H1 (cell line): ENCODE measurements at regions not wholly inside any gene's neighbourhood (a gene's known extent, or its start where the extent isn't known, plus 50 kb on each side); places are given as distances from the start of the nearest gene placed in this dataset.

ENCODE experiments used
- CTCF ChIA-PET: fragments of 300-600 bp; sonication (Branson Sonifier 250); formaldehyde crosslinking; loops from one replicate; lab custom pipeline; 2021; ENCODE audit not compliant: partially characterized antibody; lab: Charles Lee
- POLR2A ChIA-PET: fragments of 300-600 bp; sonication (Branson Sonifier 250); formaldehyde crosslinking; loops from one replicate; lab custom pipeline; 2021; ENCODE audit warnings: inconsistent platforms; ENCODE audit not compliant: partially characterized antibody; lab: Charles Lee
- DNase-seq, 2 experiments: peaks; one replicate each; pipeline versions ENCODE4 v3.0.0 to v3.0.0-alpha.2; 2010 to 2022; ENCODE audit warnings: low spot score in 2 of 2, low read depth in 1 of 2, mixed read lengths in 1 of 2
- FAIRE-seq: peaks from 2 replicates; lab custom pipeline; 2011; peaks lifted over from hg19 to GRCh38; lab: Jason Lieb, UNC
- H2AFZ ChIP-seq: 2 replicates; pipeline ENCODE4 v1.8.1; 2012; ENCODE audit warnings: low read length, inconsistent platforms
- H2AK5ac ChIP-seq: 2 replicates; pipeline ENCODE4 v1.6.1; 2013; ENCODE audit warnings: low read depth, low read length
- H2BK120ac ChIP-seq: replicated peaks from 2 replicates; pipeline ENCODE3; 2013; ENCODE audit warnings: low read depth, low read length, inconsistent platforms
- H2BK12ac ChIP-seq: 2 replicates; pipeline ENCODE4 v1.6.1; 2013; ENCODE audit warnings: low read depth, low read length
- H2BK15ac ChIP-seq: 2 replicates; pipeline ENCODE4 v1.6.1; 2013; ENCODE audit warnings: low read length
- H2BK20ac ChIP-seq: 2 replicates; pipeline ENCODE4 v1.6.1; 2013; ENCODE audit warnings: low read length
- H2BK5ac ChIP-seq: 2 replicates; pipeline ENCODE4 v1.6.1; 2013; ENCODE audit warnings: low read depth, low read length
- H3K14ac ChIP-seq: 2 replicates; pipeline ENCODE4 v1.6.1; 2013; ENCODE audit warnings: inconsistent platforms; ENCODE audit not compliant: insufficient read length
- H3K18ac ChIP-seq: 2 replicates; pipeline ENCODE4 v1.6.1; 2013; ENCODE audit warnings: low read length; ENCODE audit errors: extremely low read depth
- H3K23ac ChIP-seq: 2 replicates; pipeline ENCODE4 v1.6.1; 2013; ENCODE audit warnings: inconsistent platforms; ENCODE audit not compliant: insufficient read length
- H3K23me2 ChIP-seq: 2 replicates; pipeline ENCODE4 v1.6.1; 2013; ENCODE audit warnings: low read depth, low read length
- H3K27ac ChIP-seq: 2 replicates; pipeline ENCODE4 v1.6.1; 2011; ENCODE audit warnings: low read depth, low read length, inconsistent platforms
- H3K27me3 ChIP-seq, 4 experiments: replicated peaks in 1 of 4; 1 replicate in 1 of 4; 2 replicates in 3 of 4; pipeline versions ENCODE4 v1.6.1 to v1.8.1; 2011 to 2013; ENCODE audit warnings: low read length in 3 of 4, mild to moderate bottlenecking in 3 of 4, inconsistent platforms in 2 of 4, mixed read lengths in 2 of 4, moderate library complexity in 1 of 4; ENCODE audit not compliant: control insufficient read depth in 3 of 4, insufficient read depth in 3 of 4; ENCODE audit errors: extremely low read depth in 1 of 4
- H3K36me3 ChIP-seq, 4 experiments: 2 replicates each; pipeline versions ENCODE4 v1.6.1 to v1.8.1; 2011 to 2013; ENCODE audit warnings: mild to moderate bottlenecking in 4 of 4, low read length in 3 of 4, moderate library complexity in 2 of 4, control low read depth in 1 of 4, inconsistent platforms in 1 of 4; ENCODE audit not compliant: insufficient read depth in 4 of 4, control insufficient read depth in 2 of 4
- H3K4ac ChIP-seq: replicated peaks from 2 replicates; pipeline ENCODE3; 2013; ENCODE audit warnings: low read length, low read depth, mixed read lengths, inconsistent platforms; ENCODE audit not compliant: insufficient read length
- H3K4me1 ChIP-seq, 4 experiments: replicated peaks in 1 of 4; 1 replicate in 1 of 4; 2 replicates in 3 of 4; pipeline versions ENCODE4 v1.6.1 to v1.8.1; 2011 to 2013; ENCODE audit warnings: low read length in 3 of 4, inconsistent platforms in 2 of 4, mixed read lengths in 1 of 4; ENCODE audit not compliant: insufficient read depth in 4 of 4, control insufficient read depth in 3 of 4
- H3K4me2 ChIP-seq, 2 experiments: 2 replicates each; pipeline versions ENCODE4 v1.6.1 to v1.8.1; 2011 to 2013; ENCODE audit warnings: low read depth in 2 of 2, low read length in 2 of 2, control low read depth in 1 of 2, inconsistent platforms in 1 of 2, mild to moderate bottlenecking in 1 of 2; ENCODE audit not compliant: insufficient read depth in 1 of 2
- H3K4me3 ChIP-seq, 4 experiments: fragments of 200-600, 300-600 bp in 1 of 4; sonication (generic), shearing (Covaris generic), sonication (Bioruptor Twin) in 1 of 4; 2 replicates each; pipeline versions ENCODE4 v1.5.1 to v1.8.1; 2011 to 2016; ENCODE audit warnings: low read length in 4 of 4, low read depth in 3 of 4, control low read depth in 2 of 4, inconsistent platforms in 2 of 4, mild to moderate bottlenecking in 2 of 4, mixed read lengths in 1 of 4, moderate library complexity in 1 of 4; ENCODE audit not compliant: insufficient read depth in 2 of 4; ENCODE audit errors: extremely low read depth in 1 of 4
- H3K56ac ChIP-seq: replicated peaks from 2 replicates; pipeline ENCODE3; 2013; ENCODE audit warnings: low read depth, mild to moderate bottlenecking, mixed read lengths, low read length, inconsistent platforms; ENCODE audit not compliant: insufficient read length
- H3K79me1 ChIP-seq: 2 replicates; pipeline ENCODE4 v1.6.1; 2013; ENCODE audit warnings: low read depth, low read length, control low read depth
- H3K79me2 ChIP-seq, 2 experiments: 2 replicates each; pipeline versions ENCODE4 v1.6.1 to v1.8.1; 2012 to 2013; ENCODE audit warnings: low read length in 2 of 2, mild to moderate bottlenecking in 2 of 2, inconsistent platforms in 1 of 2; ENCODE audit not compliant: insufficient read depth in 2 of 2, control insufficient read depth in 1 of 2
- H3K9ac ChIP-seq, 4 experiments: replicated peaks in 1 of 4; 1 replicate in 1 of 4; 2 replicates in 3 of 4; pipeline versions ENCODE4 v1.6.1 to v1.8.1; 2011 to 2013; ENCODE audit warnings: low read depth in 3 of 4, low read length in 3 of 4, control low read depth in 2 of 4, mild to moderate bottlenecking in 2 of 4, moderate library complexity in 2 of 4, inconsistent platforms in 1 of 4; ENCODE audit errors: extremely low read depth in 1 of 4
- H3K9me3 ChIP-seq, 2 experiments: 2 replicates each; pipeline versions ENCODE4 v1.6.1 to v1.8.1; 2012 to 2013; ENCODE audit warnings: mild to moderate bottlenecking in 2 of 2, moderate library complexity in 2 of 2, control low read depth in 1 of 2, inconsistent platforms in 1 of 2, low read depth in 1 of 2, low read length in 1 of 2, mixed read lengths in 1 of 2; ENCODE audit not compliant: insufficient read depth in 2 of 2
- H4K20me1 ChIP-seq, 2 experiments: replicated peaks in 1 of 2; 2 replicates each; pipeline versions ENCODE3 to v1.8.1; 2011 to 2013; ENCODE audit warnings: inconsistent platforms in 2 of 2, low read length in 2 of 2, mild to moderate bottlenecking in 1 of 2; ENCODE audit not compliant: insufficient read depth in 2 of 2, control insufficient read depth in 1 of 2
- H4K5ac ChIP-seq: 2 replicates; pipeline ENCODE4 v1.6.1; 2013; ENCODE audit warnings: low read length, low read depth, mixed read lengths, inconsistent platforms; ENCODE audit not compliant: insufficient read length
- H4K8ac ChIP-seq: 2 replicates; pipeline ENCODE4 v1.8.0; 2013; ENCODE audit warnings: mild to moderate bottlenecking, moderate library complexity, low read length, inconsistent platforms; ENCODE audit not compliant: insufficient read depth; ENCODE audit errors: extremely low read depth
- H4K91ac ChIP-seq: replicated peaks from 2 replicates; pipeline ENCODE3; 2013; ENCODE audit warnings: low read length, mixed read lengths, inconsistent platforms; ENCODE audit not compliant: insufficient read length
- CHD1 ChIP-seq: IDR thresholded peaks from 2 replicates; pipeline ENCODE4 v1.6.1; 2012; ENCODE audit warnings: low read depth, low read length, improper control_type of control experiment
- CTBP2 ChIP-seq: IDR thresholded peaks from 2 replicates; pipeline ENCODE4 v1.7.0; 2011; ENCODE audit warnings: borderline replicate concordance, mild to moderate bottlenecking, moderate library complexity, mixed read lengths, low read length; ENCODE audit not compliant: insufficient read depth, insufficient read length
- EZH2 ChIP-seq: fragments of 200-600 bp; sonication (generic); IDR thresholded peaks from 2 replicates; pipeline ENCODE4 v1.7.1; 2012; ENCODE audit warnings: low read depth, mild to moderate bottlenecking, moderate library complexity, low read length, inconsistent platforms; ENCODE audit not compliant: severe bottlenecking
- FOSL1 ChIP-seq: IDR thresholded peaks from 2 replicates; pipeline ENCODE4 v1.6.1; 2011; ENCODE audit warnings: mild to moderate bottlenecking, low read depth, low read length, moderate library complexity; ENCODE audit not compliant: insufficient read depth
- HDAC6 ChIP-seq: IDR thresholded peaks from one replicate; pipeline ENCODE4 v1.7.1; 2012; ENCODE audit warnings: low read depth, mild to moderate bottlenecking, inconsistent platforms, low read length, moderate library complexity
- KDM4A ChIP-seq: IDR thresholded peaks from one replicate; pipeline ENCODE4 v1.7.1; 2012; ENCODE audit warnings: low read depth, mild to moderate bottlenecking, moderate library complexity, low read length, inconsistent platforms; ENCODE audit not compliant: severe bottlenecking
- MAX ChIP-seq: IDR thresholded peaks from 2 replicates; pipeline ENCODE4 v1.6.1; 2012; ENCODE audit warnings: inconsistent platforms
- RAD21 ChIP-seq, 2 experiments: IDR thresholded peaks in 1 of 2; conservative IDR thresholded peaks in 1 of 2; 2 replicates each; pipeline ENCODE4 v1.6.1; 2011; ENCODE audit warnings: low read depth in 2 of 2, low read length in 2 of 2, improper control_type of control experiment in 1 of 2, inconsistent platforms in 1 of 2, mild to moderate bottlenecking in 1 of 2, moderate library complexity in 1 of 2
- SIRT6 ChIP-seq: IDR thresholded peaks from one replicate; pipeline ENCODE4 v1.7.1; 2012; ENCODE audit warnings: low read length, inconsistent platforms
- SP1 ChIP-seq: IDR thresholded peaks from 2 replicates; pipeline ENCODE4 v1.6.1; 2011; ENCODE audit warnings: low read depth, low read length
- TAF1 ChIP-seq: IDR thresholded peaks from 2 replicates; pipeline ENCODE4 v1.6.1; 2011; ENCODE audit warnings: mild to moderate bottlenecking, low read depth, low read length
- TF ChIP-seq, protein P1 (sequence below), 3 experiments: IDR thresholded peaks; 1 replicate in 2 of 3; 2 replicates in 1 of 3; pipeline versions ENCODE4 v1.5.1 to v1.6.1; 2011; ENCODE audit warnings: low read length in 3 of 3, mild to moderate bottlenecking in 3 of 3, inconsistent platforms in 2 of 3, low read depth in 1 of 3, moderate library complexity in 1 of 3; ENCODE audit not compliant: insufficient read depth in 1 of 3; ENCODE audit errors: control extremely low read depth in 1 of 3

- H3K18ac ChIP-seq = no peak overlapping the region
- H4K91ac ChIP-seq = no peak overlapping the region
- H2AFZ ChIP-seq = no peak overlapping the region
- H3K27me3 ChIP-seq = no peaks in the 10 kb centered on the region
- ChIA-PET POLR2A (no interaction called here), CTCF (no interaction called here)
- H3K23me2 ChIP-seq = no peaks in the 10 kb centered on the region
- peaks cover 10% of the 10 kb centered on the region in 2 experiments; a peak in 2 of 4 replicates for H3K9me3 ChIP-seq
- H3K27ac ChIP-seq = no peak overlapping the region
- no peaks in the 10 kb centered on the region for H3K36me3 ChIP-seq
- no peaks in the 10 kb centered on the region for H3K79me1 ChIP-seq
- H2BK120ac ChIP-seq = no peak overlapping the region
- no peak overlapping the region for H2AK5ac ChIP-seq
- H3K14ac ChIP-seq = no peak overlapping the region
- FAIRE-seq = no peak
- no peak overlapping the region for H4K5ac ChIP-seq
- no peaks in the 10 kb centered on the region for H3K4me1 ChIP-seq
- H3K4me2 ChIP-seq = no peak overlapping the region
- no peak for DNase-seq
- no peak overlapping the region for H3K23ac ChIP-seq
- no peaks in the 10 kb centered on the region for H4K20me1 ChIP-seq
- no peak overlapping the region for H2BK20ac ChIP-seq
- no peak overlapping the region for H2BK15ac ChIP-seq
- H3K56ac ChIP-seq = no peak overlapping the region
- H2BK5ac ChIP-seq = no peak overlapping the region
- no peak overlapping the region for H3K4ac ChIP-seq
- H2BK12ac ChIP-seq = no peak overlapping the region
- no peak overlapping the region for H3K9ac ChIP-seq
- TF ChIP-seq TAF1 = no peak
- TF ChIP-seq FOSL1 = no peak
- no peak for TF ChIP-seq CTBP2
- TF ChIP-seq MAX = no peak
- no peak for TF ChIP-seq SP1
- TF ChIP-seq HDAC6 = no peak
- TF ChIP-seq SIRT6 = no peak
- TF ChIP-seq EZH2 = no peak
- TF ChIP-seq RAD21 (IDR thresholded peaks at IDR 0.05 in 1 of 2, conservative IDR thresholded peaks at IDR 0.05 in 1 of 2; ENCODE audit: low read depth in 2 of 2, low read length in 2 of 2) = no peak
- TF ChIP-seq, protein P1, sequence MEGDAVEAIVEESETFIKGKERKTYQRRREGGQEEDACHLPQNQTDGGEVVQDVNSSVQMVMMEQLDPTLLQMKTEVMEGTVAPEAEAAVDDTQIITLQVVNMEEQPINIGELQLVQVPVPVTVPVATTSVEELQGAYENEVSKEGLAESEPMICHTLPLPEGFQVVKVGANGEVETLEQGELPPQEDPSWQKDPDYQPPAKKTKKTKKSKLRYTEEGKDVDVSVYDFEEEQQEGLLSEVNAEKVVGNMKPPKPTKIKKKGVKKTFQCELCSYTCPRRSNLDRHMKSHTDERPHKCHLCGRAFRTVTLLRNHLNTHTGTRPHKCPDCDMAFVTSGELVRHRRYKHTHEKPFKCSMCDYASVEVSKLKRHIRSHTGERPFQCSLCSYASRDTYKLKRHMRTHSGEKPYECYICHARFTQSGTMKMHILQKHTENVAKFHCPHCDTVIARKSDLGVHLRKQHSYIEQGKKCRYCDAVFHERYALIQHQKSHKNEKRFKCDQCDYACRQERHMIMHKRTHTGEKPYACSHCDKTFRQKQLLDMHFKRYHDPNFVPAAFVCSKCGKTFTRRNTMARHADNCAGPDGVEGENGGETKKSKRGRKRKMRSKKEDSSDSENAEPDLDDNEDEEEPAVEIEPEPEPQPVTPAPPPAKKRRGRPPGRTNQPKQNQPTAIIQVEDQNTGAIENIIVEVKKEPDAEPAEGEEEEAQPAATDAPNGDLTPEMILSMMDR (IDR thresholded peaks at IDR 0.05; ENCODE audit: control extremely low read depth in 1 of 3, insufficient read depth in 1 of 3, low read depth in 1 of 3, low read length in 3 of 3) = no peak
- no peak for TF ChIP-seq CHD1
- TF ChIP-seq KDM4A = no peak
- no peak overlapping the region for H3K4me3 ChIP-seq
- no peak overlapping the region for H4K8ac ChIP-seq
- H3K79me2 ChIP-seq = no peaks in the 10 kb centered on the region
These were observed 189.0 kb downstream of the DIPK2A start for GRCh38 chr3:144160627-144161026.
